Left ventricle myocardium inferior (tissue), 1 donor: ENCODE measurements at regions not wholly inside any gene's neighbourhood (a gene's known extent, or its start where the extent isn't known, plus 50 kb on each side); places are given as distances from the start of the nearest gene placed in this dataset.
A peak's percentile ranks its signal among the peaks of the same experiment; 100 is the strongest.
"Not testable (repeated sequence)": the region's sequence is repeated elsewhere in the genome, so short reads cannot be mapped to it uniquely, and the experiment has no call there.

Source experiments
- DNase-seq: peaks from one replicate; pipeline ENCODE4 v3.0.0-alpha.2; 2020
- H3K27ac ChIP-seq: fragments of 200-600 bp; replicated peaks from 2 replicates; pipeline ENCODE4 v1.8.0; 2021
- H3K27me3 ChIP-seq: fragments of 200-600 bp; 2 replicates; pipeline ENCODE4 v1.8.0; 2021; ENCODE audit warnings: low read depth
- H3K36me3 ChIP-seq: fragments of 200-600 bp; 2 replicates; pipeline ENCODE4 v1.8.0; 2021
- H3K4me1 ChIP-seq: fragments of 200-600 bp; 2 replicates; pipeline ENCODE4 v1.8.0; 2021
- H3K4me3 ChIP-seq: fragments of 200-600 bp; 2 replicates; pipeline ENCODE4 v1.8.0; 2021; ENCODE audit warnings: mild to moderate bottlenecking, moderate library complexity
- H3K9me3 ChIP-seq: fragments of 200-600 bp; replicated peaks from 2 replicates; pipeline ENCODE4 v1.8.0; 2021
- intact Hi-C: fragments of 100-400 bp; cut with micrococcal nuclease; formaldehyde crosslinking; loops from one replicate; pipeline ENCODE4 v1.11.0; 2022
- donor health status: DM: no; HTN: yes; CAD: no; lungs with severe emphysema.

DNA sequence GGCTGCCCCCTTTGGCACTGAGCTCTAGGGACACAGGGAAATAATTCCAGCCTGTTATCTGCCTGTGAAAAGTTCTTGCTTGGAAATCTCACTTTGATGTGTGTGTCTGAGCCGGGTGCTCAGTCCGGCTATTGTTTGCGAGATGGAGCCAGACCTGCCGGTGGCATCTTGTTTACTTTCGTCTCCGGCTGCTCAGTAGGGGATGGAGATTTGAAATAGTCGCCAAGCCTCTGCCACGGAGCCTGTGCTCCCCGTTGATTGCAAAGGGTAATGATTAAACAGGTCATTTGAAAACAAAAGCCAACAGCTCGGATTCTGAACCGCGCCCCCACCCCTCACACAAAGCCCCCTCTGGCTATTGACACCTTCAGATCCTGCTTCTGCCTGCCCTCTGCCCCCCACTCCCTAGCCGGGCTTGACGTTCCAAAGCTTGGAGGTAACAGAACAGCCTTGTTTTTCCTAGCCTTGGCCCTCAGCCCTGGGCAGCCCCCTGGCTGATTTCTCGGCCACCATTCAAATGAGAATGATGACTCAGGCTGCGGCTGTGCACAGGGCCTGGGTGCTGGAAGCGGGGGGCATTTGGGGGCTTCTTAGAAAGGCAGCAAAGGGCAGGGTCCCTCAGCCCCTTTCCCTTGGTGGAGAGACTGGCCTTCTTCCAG lies 70.8 kb upstream of the SPDYE9 start:
- H3K36me3 ChIP-seq, H3K4me1 ChIP-seq, intact Hi-C loops, DNase-seq, H3K4me3 ChIP-seq, H3K9me3 ChIP-seq, H3K27me3 ChIP-seq, H3K27ac ChIP-seq: not testable (repeated sequence)

DNA sequence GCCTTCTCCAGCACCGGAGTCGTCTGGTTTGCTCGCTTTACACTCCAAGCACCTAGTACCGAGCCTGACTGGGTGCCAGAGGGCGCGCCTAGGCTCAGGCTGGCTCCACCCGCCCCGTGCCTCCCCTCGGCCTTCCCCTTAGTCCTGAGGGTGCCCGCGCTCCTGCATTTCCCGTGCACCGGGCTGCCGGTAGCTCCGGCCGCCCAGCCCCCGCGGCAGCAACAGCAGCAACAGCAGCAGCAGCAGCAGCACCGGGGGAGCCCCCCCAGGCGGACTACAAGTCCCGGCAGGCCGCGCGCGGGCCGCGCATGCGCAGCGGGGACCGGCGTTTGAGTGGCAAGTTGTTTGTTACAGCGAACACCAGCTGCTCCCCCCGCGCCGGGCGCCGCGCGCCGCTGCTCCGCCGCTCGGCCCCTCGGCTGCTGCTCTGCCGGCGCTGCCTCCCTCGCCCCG lies 68.8 kb upstream of the SPDYE9 start:
- H3K4me1 ChIP-seq, H3K36me3 ChIP-seq, intact Hi-C loops, H3K9me3 ChIP-seq, H3K27me3 ChIP-seq: not testable (repeated sequence)
- H3K27ac ChIP-seq = peak overlapping the region; percentile 73
- peak overlapping the region; percentile 63 for H3K4me3 ChIP-seq
- peak; percentile 82 for DNase-seq

DNA sequence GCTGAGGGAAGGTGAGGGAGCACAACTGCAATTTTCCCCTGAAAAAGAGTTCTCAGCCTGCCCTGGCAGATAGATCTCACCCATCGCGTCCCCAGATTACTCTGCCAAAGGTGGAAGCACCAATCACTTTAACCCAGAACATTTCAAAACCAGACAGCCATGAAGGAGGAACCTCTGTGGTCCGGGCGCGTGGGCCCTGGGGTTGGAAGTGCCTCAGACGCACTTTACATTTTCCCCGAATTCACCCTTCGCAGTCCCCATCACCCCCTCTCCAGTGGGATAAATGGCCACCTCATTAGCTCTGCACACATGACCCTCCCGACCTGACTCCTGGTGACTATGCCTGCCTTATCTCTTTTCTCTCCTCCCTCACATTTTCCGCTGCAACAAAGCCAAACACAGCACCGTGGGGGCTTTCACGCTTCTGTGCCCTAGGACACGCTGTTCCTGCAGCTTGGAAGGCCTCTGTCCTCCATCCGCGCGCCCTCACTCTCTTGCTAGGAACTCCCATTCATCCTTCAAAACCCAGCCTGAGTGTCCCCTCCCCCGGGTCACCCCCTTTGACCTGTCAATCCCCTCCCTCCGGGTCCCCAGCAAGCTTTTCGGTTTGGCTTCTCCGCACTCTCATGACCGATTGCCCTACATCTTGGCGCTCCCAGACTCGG lies 68.2 kb upstream of the SPDYE9 start:
- H3K27me3 ChIP-seq, H3K4me1 ChIP-seq, H3K9me3 ChIP-seq, H3K27ac ChIP-seq, DNase-seq, intact Hi-C loops, H3K36me3 ChIP-seq: not testable (repeated sequence)
- peak overlapping the region; percentile 63 for H3K4me3 ChIP-seq

- H3K9me3 ChIP-seq, DNase-seq, H3K36me3 ChIP-seq, intact Hi-C loops, H3K27ac ChIP-seq, H3K4me1 ChIP-seq, H3K27me3 ChIP-seq, H3K4me3 ChIP-seq: not testable (repeated sequence)
These were observed 62.7 kb upstream of the SPDYE9 start for GRCh38 chr7:73148570-73148969.

DNA sequence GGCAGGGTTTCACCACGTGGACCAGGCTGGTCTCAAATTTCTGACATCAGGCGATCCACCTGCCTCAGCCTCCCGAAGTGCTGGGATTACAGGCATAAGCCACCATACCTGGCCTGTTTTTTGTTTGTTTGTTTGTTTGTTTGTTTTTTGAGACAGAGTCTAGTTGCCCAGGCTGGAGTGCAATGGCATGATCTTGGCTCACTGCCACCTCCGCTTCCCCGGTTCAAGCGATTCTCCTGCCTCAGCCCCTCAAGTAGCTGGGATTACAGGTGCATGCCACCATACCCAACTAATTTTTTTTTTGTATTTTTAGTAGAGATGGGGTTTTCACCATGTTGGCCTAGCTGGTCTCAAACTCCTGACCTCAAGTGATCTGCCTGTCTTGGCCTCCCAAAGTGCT lies 61.8 kb upstream of the SPDYE9 start:
- H3K36me3 ChIP-seq, intact Hi-C loops, H3K27ac ChIP-seq, H3K27me3 ChIP-seq, H3K4me3 ChIP-seq, H3K9me3 ChIP-seq, DNase-seq, H3K4me1 ChIP-seq: not testable (repeated sequence)

DNA sequence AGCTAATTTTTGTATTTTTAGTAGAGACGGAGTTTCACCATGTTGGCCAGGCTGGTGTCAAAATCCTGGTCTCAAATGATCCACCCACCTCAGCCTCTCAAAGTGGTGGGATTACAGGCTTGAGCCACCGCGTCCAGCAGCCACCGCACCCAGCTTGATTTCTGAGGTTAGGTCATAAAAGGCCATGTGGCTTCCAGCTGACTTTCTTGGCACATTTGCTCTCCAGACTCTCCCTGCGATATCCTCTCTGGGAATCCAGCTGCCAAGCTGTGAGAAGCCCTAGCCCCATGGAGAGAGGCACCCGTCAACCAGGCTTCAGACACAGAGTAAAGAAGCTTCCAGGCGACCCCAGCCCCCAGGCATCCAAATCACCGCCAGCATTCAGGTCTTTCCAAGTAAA lies 58.2 kb upstream of the SPDYE9 start:
- H3K4me3 ChIP-seq, H3K27me3 ChIP-seq, intact Hi-C loops, H3K9me3 ChIP-seq, H3K4me1 ChIP-seq, H3K36me3 ChIP-seq, DNase-seq, H3K27ac ChIP-seq: not testable (repeated sequence)

GRCh38 chr7:73137922-73138321 lies 52.1 kb upstream of the SPDYE9 start:
- DNase-seq, H3K27ac ChIP-seq, H3K9me3 ChIP-seq, H3K27me3 ChIP-seq, intact Hi-C loops, H3K4me3 ChIP-seq, H3K4me1 ChIP-seq, H3K36me3 ChIP-seq: not testable (repeated sequence)
